GM12873 (cell line): ENCODE measurements at regions not wholly inside any gene's neighbourhood (a gene's known extent, or its start where the extent isn't known, plus 50 kb on each side); places are given as distances from the start of the nearest gene placed in this dataset.

Experiments
- TF ChIP-seq, protein P1 (sequence below): IDR thresholded peaks from 2 replicates; pipeline ENCODE4 v1.5.1; 2012; ENCODE audit warnings: low read depth, mild to moderate bottlenecking, moderate library complexity, low read length, control low read depth; ENCODE audit not compliant: insufficient read depth; ENCODE audit errors: missing control alignments

- TF ChIP-seq, protein P1, sequence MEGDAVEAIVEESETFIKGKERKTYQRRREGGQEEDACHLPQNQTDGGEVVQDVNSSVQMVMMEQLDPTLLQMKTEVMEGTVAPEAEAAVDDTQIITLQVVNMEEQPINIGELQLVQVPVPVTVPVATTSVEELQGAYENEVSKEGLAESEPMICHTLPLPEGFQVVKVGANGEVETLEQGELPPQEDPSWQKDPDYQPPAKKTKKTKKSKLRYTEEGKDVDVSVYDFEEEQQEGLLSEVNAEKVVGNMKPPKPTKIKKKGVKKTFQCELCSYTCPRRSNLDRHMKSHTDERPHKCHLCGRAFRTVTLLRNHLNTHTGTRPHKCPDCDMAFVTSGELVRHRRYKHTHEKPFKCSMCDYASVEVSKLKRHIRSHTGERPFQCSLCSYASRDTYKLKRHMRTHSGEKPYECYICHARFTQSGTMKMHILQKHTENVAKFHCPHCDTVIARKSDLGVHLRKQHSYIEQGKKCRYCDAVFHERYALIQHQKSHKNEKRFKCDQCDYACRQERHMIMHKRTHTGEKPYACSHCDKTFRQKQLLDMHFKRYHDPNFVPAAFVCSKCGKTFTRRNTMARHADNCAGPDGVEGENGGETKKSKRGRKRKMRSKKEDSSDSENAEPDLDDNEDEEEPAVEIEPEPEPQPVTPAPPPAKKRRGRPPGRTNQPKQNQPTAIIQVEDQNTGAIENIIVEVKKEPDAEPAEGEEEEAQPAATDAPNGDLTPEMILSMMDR = no peak
These were observed 61.8 kb upstream of the PGBD5 start for GRCh38 chr1:230487773-230488428.

GRCh38 chr1:230476622-230477003 is 50.5 kb upstream of the PGBD5 start:
- TF ChIP-seq, protein P1 = no peak
